ENCODE measurements at regions not wholly inside any gene's neighbourhood (a gene's known extent, or its start where the extent isn't known, plus 50 kb on each side); places are given as distances from the start of the nearest gene placed in this dataset.
"Not testable (repeated sequence)": the region's sequence is repeated elsewhere in the genome, so short reads cannot be mapped to it uniquely, and the experiment has no call there.

DNA sequence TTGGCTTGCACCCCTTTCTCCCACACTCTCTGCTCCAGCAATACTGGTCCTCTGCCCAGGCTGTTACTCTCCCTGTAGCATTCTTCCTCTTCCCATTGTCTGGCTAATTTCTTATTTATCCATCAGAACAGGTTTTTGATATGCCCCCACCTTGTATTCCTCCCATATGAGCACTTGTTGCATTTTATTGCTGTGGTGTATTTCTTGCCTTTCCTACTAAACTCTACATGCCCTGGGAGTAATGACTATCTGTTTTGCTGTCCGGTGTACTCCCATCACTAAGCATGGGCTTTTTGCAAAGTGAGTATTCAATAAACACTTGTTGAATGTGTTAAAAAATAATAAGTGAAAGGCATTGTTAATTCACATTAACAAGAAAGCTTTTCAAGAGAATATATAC, 104.3 kb upstream of the RANBP3L start:
- no peak for DNase-seq
- WGBS, 5 donors, result 94 to 100% (median 100%) methylated on average over 1 of the region's 1 CpG
- Histone ChIP-seq H3K4me3 (no peak overlapping the region), H3K27ac (no peak overlapping the region), H3K36me3 (no peaks in the 10 kb centered on the region), H3K4me1 (peaks cover 0 to 15% (median 0%) of the 10 kb centered on the region in 6 donors), H3K27me3 (replicated peaks in 1 of 7) (no peaks in the 10 kb centered on the region), H3K9me3 (peaks cover 0 to 7% (median 2%) of the 10 kb centered on the region in 8 donors)
- no peak for TF ChIP-seq CTCF (IDR thresholded peaks at IDR 0.05 in 8 of 11, conservative IDR thresholded peaks at IDR 0.05 in 3 of 11)
- no peak for TF ChIP-seq POLR2A (IDR thresholded peaks at IDR 0.05)
- TF ChIP-seq POLR2AphosphoS5 (IDR thresholded peaks at IDR 0.05), result no peak
- intact Hi-C loops (cut with DNase I; ENCODE audit: low total_unique reads), result no loop called here

- WGBS, 5 donors, result 62 to 97% (median 91%) methylated on average over 2 of the region's 2 CpGs
- peaks cover 0 to 15% (median 0%) of the 10 kb centered on the region in 6 donors for H3K4me1 ChIP-seq
Measured at GRCh38 chr5:36407396-36407795, 105.7 kb upstream of the RANBP3L start.

GRCh38 chr5:36409711-36410110, 108.0 kb upstream of the RANBP3L start:
- not testable (repeated sequence) for H3K4me3 ChIP-seq; H3K36me3 ChIP-seq; H3K27me3 ChIP-seq (replicated peaks in 1 of 7); H3K9me3 ChIP-seq; H3K4me1 ChIP-seq; H3K27ac ChIP-seq; DNase-seq
- intact Hi-C loops (cut with DNase I; ENCODE audit: low total_unique reads), result loop anchor here (10.0 kb wide), 1 partner anchor 285 kb away; no protein-coding TSS in a partner anchor

More at GRCh38 chr5:36407396-36407795, 105.7 kb upstream of the RANBP3L start:
- Histone ChIP-seq H3K9me3 (peaks cover 0 to 8% (median 2%) of the 10 kb centered on the region in 8 donors), H3K27ac (no peak overlapping the region), H3K36me3 (no peaks in the 10 kb centered on the region), H3K27me3 (replicated peaks in 1 of 7) (no peaks in the 10 kb centered on the region), H3K4me3 (no peak overlapping the region)
- TF ChIP-seq POLR2A (IDR thresholded peaks at IDR 0.05) (no peak), POLR2AphosphoS5 (IDR thresholded peaks at IDR 0.05) (no peak), CTCF (IDR thresholded peaks at IDR 0.05 in 8 of 11, conservative IDR thresholded peaks at IDR 0.05 in 3 of 11) (no peak)
- no peak for DNase-seq
- intact Hi-C loops (cut with DNase I; ENCODE audit: low total_unique reads), result no loop called here

GRCh38 chr5:36410672-36411071, 109.0 kb upstream of the RANBP3L start:
- not testable (repeated sequence) for DNase-seq; H3K4me1 ChIP-seq; H3K36me3 ChIP-seq; H3K4me3 ChIP-seq; H3K9me3 ChIP-seq; H3K27me3 ChIP-seq (replicated peaks in 1 of 7); H3K27ac ChIP-seq
- WGBS, 5 donors, result 84 to 97% (median 88%) methylated on average over 2 of the region's 2 CpGs
- intact Hi-C loops (cut with DNase I; ENCODE audit: low total_unique reads), result loop anchor here (10.0 kb wide), 1 partner anchor 284 kb away; no protein-coding TSS in a partner anchor

- no peak overlapping the region for H3K27ac ChIP-seq
- intact Hi-C loops (cut with DNase I; ENCODE audit: low total_unique reads), result loop anchor here (5.0 to 10.0 kb wide), 2 partner anchors 92 to 280 kb away; no protein-coding TSS in a partner anchor
- H3K4me1 ChIP-seq, result peaks cover 0 to 6% (median 0%) of the 10 kb centered on the region in 6 donors
- H3K9me3 ChIP-seq, result peaks cover 0 to 8% (median 2%) of the 10 kb centered on the region in 8 donors
- no peaks in the 10 kb centered on the region for H3K27me3 ChIP-seq (replicated peaks in 1 of 7)
- 28 to 33% (median 31%) methylated on average over 3 of the region's 3 CpGs for WGBS, 5 donors
- H3K4me3 ChIP-seq, result no peak overlapping the region
- TF ChIP-seq POLR2A (IDR thresholded peaks at IDR 0.05) (no peak), CTCF (IDR thresholded peaks at IDR 0.05 in 8 of 11, conservative IDR thresholded peaks at IDR 0.05 in 3 of 11) (peak in 3 of 11 experiments; percentile 28 to 43 (median 39))
- no peaks in the 10 kb centered on the region for H3K36me3 ChIP-seq
- DNase-seq, result no peak
Measured at GRCh38 chr5:36414869-36415282, 113.2 kb upstream of the RANBP3L start.

Data from spleen (tissue), 11 donors.